Myocyte (in vitro differentiated cells): ENCODE measurements at regions not wholly inside any gene's neighbourhood (a gene's known extent, or its start where the extent isn't known, plus 50 kb on each side); places are given as distances from the start of the nearest gene placed in this dataset.

Source experiments
- DNase-seq: peaks from one replicate; pipeline ENCODE4 v3.0.0-alpha.2; 2012; ENCODE audit warnings: low read depth

DNA sequence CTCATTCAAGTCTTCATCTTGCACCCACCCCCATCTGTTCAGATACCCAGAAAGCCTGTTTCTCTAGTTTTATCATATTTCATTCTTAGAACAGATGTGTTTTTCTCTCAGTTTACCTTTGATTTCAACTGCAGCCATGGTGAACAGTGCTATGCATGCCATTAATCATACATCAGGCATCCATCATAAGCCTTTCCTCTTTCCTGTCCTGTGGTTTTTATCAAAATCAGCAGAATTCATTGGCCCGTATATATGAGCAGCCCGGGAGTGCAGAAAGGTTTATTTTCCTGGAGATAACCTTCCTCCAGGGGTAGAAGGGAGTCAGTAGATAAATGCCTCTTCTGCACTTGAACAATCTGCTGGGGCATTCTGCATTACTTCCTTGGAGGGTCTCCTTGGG lies 65.7 kb downstream of the IL21 start:
- DNase-seq: no peak

DNA sequence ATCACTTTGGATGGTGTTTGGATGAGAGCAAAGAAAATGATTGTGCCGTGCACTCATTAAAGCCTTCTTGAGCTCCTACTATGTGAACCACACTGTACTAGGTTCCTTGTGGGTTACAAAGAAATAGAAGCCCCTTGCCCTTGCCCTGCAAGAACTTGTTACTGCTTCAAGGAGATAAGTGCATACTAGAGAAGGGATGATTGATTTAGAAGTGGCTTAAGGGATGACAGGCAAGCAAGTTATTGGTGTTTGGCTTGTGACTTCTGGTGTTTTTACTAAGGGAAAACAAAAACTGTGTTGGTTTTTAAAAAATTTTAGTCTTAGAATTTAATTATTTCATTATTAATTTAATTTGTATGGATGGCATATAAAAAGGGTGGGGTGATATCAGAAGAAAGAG lies 67.4 kb downstream of the IL21 start:
- no peak for DNase-seq

DNA sequence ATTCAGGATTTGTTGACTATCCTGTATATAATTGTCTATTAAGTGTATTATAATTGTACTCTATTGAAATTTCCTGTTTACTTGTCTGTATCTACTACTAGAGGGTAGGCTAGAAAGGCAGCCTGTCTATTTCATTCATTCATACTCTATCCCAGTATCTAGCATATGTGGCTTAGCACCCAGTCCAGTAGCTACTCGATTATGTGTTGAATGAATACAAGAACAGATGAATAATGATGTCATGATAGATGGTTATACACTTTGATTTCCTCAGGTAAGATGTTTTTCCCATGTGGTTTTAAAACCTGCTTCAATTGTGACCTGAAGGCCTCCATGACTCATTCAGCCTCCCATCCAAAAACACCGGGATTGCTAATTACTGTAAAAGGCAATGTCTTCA lies 68.0 kb downstream of the IL21 start:
- DNase-seq: no peak

- DNase-seq: no peak
Observed at GRCh38 chr4:122548886-122549630, 71.8 kb downstream of the IL21 start.

- DNase-seq: no peak
Observed at GRCh38 chr4:122548452-122548851, 72.4 kb downstream of the IL21 start.

DNA sequence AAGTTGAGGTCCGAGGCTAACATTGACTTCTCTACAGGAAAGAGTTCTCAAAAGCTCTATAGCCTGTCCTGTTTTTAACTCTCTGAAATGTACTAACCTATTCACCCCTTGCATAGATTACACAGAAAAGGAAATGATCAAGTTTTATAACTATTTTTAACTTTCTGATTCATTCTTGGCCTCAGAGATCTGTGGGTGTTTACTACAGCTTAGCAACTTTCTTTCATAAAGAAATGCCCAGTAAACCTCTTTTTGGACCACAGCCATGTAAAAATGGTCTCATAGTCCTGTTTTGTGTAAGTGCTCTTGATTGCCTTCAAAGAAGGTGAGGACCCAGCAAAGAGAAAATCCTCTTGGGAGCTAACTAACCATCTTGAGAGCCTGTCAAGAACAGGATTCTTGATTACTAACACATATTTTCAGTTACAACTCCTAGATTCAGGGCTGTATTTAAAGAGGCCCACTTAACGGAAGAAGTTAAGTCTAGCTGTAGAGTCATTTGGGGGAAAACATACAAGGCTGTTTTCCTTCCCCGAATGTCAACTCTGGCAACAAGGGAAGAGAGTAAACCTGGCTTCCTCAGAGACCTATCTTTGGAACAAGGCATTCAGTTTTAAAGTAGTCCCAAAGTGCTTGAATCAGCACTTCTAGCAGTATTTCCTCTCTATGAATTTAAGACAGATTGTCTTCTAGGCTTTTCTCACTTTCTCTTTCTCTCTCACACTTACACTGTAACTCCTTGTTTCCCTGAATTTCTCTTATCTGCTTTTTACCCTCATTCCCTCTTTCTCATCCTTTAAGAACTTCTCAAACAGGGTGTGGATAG lies 78.2 kb downstream of the IL21 start:
- DNase-seq: peak; percentile 13

GRCh38 chr4:122541996-122542395 lies 78.9 kb downstream of the IL21 start:
- no peak for DNase-seq

DNA sequence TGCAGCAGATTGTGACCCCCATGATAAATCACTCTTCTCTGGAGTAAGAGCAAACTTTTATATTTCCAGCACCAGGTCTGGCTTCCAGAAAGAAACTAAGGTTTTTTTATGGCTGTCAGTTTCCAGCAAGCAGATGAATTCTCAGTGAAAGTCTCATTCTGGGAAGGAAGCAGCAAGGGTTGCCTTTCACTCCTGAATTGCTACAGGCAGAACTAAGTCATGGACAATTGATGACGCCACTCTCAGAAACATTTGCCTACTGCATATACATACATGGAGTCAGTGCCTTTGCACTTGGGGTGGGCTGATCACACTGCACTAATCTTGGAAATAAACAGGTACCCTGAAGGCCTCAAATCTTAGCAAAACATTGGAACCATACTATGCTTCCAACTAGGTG lies 80.0 kb downstream of the IL21 start:
- no peak for DNase-seq

DNA sequence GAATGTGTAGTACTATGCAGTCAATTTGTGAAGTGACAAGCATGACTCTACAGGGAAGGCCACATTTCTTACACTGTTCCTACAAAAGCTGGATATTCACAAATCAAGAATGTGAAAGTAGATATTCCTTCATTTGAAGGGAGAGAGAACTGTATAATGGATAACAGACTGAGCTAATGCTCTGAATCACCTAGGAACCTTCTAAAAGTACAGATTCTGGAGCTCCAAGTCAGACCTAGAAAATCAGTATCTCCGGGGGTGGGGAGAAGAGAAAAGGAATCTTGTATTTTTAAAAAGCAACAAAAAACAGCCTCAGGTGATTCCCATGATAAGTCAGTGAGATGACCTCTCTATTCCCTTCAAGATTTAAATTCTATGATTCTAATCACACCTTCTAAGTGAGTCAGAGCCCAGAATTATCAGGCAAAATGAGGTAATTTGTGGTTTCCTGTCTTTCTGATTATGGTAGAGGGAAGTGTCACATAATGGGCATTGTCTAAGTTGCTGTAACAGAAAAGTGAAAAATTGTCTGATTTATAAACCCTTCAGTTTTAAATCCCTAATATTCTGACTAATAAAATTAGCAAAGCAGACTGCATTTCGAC lies 80.9 kb downstream of the IL21 start:
- DNase-seq: no peak

DNA sequence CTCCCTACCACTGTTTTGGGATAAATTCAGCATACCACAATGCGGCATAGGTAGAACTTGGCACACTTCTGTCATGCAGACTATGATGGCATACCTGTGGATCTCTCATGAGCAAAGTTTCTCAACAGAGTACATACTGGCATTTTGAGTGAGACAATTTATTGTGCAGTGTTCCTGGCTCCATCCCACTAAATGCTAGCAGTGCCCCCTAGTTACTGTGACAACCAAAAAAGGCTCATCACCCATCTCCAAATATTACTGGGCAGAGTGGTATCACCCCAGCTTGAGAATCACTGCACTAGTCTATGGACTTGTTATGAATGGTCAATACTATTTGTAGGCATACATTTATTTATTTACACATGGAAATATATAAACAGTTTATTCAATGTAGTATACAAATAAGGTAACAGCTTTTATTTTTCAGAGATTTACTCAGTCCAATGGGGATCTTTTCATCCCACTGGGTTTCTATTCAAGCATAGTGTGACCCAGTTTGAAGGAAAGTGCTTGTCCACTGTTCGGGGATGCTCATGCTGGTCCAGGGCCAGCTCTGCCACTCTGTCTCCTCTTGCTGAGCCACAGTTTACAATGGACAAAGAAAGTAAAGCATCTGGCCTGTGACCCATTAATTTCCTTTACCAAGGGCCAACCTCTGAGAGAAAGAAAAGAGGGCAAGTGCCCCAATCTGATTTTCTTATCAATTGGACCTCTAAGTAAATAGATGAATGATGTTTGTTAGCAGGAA lies 81.0 kb upstream of the IL2 start:
- no peak for DNase-seq

- DNase-seq: no peak
Observed at GRCh38 chr4:122536001-122536400, 79.5 kb upstream of the IL2 start.

- no peak for DNase-seq
Observed at GRCh38 chr4:122534776-122535175, 78.3 kb upstream of the IL2 start.

- no peak for DNase-seq
Observed at GRCh38 chr4:122533841-122534240, 77.3 kb upstream of the IL2 start.

- DNase-seq: no peak
Observed at GRCh38 chr4:122532766-122533165, 76.2 kb upstream of the IL2 start.

DNA sequence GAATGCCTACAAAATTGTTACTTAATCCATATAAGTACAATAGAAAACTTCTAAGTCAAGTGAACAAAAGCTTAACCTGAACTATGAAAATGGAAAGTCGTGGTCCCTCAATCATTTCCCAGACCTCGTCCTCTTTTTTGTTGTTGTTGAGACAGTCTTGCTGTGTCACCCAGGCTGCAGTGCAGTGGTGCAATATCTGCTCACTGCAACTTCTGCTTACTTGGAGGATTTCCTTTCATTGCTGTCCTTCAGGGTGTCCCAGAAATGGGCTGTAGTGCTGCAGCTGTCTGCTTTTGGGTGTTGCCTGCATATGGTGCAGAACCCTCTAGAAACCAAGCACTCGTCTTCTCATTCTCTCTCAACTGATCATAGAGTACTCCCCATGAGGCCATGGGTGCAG lies 75.0 kb upstream of the IL2 start:
- DNase-seq: no peak

GRCh38 chr4:122531038-122531437 lies 74.5 kb upstream of the IL2 start:
- no peak for DNase-seq

- no peak for DNase-seq
Observed at GRCh38 chr4:122528879-122529278, 72.4 kb upstream of the IL2 start.

DNA sequence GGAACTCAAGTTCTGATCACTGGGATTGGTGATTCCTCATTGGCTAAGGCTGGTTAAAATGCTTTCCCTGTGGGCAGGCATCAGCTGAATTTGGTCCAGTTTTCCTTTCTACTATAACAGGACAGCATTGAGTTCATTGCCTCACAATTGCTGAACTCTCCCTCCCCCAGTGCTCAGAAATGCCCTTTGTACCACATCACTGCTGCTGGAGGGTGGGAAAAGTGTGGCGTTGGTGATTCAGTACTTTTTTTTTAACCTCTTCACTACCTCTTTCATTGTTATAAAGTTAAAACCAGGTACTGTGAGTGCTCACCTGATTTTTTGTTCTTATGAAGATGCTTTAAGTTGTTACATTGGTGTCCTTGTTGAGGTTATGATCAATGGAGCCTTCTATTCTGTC lies 69.3 kb upstream of the IL2 start:
- no peak for DNase-seq

DNA sequence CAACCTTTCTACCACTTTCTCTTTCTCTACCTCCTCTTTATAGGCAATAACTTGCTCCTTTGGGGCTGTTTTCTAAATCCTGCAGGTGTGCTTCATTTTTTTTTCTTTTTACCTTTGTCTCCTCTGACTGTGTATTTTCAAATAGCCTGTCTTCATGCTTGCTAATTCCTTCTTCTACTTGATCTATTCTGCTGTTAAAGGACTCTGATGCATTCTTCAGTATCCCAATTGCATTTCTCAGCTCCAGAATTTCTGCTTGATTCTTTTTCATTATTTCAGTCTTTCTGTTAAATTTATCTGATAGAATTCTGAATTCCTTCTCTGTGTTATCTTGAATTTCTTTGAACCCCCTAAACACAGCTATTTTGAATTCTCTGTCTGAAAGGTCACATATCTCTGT lies 67.7 kb upstream of the IL2 start:
- DNase-seq: no peak

GRCh38 chr4:122522944-122523343 lies 66.4 kb upstream of the IL2 start:
- no peak for DNase-seq

DNA sequence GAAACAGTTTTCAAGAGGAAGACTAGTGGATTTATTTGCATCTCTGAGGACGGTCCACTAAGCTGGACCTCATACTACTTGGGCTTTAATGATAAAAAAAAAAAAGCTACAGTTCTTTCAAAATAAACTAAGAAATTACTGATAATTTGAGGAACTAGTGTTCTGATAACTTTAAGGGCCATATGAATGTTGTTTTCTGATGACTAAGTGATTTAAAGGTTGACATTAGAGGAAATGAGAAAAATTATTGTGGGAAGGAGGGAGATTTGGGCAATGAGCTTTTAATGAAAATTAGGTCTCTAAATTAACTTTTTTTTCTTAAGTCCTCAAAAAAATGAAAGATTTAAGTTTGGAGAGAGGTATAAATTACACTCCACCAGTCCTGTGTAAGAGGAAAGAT lies 60.8 kb upstream of the IL2 start:
- DNase-seq: no peak

GRCh38 chr4:122516376-122516775 lies 59.9 kb upstream of the IL2 start:
- no peak for DNase-seq
